GM19468 (cell line): ENCODE measurements at regions not wholly inside any gene's neighbourhood (a gene's known extent, or its start where the extent isn't known, plus 50 kb on each side); places are given as distances from the start of the nearest gene placed in this dataset.

Experiments used
- ATAC-seq: cut with Tn5 transposase; IDR thresholded peaks from one replicate; pipeline ENCODE4 v1.9.1; 2021; ENCODE audit warnings: mild to moderate bottlenecking, moderate library complexity, moderate number of reproducible peaks; ENCODE audit not compliant: unreplicated experiment; ENCODE audit errors: extremely low read depth

DNA sequence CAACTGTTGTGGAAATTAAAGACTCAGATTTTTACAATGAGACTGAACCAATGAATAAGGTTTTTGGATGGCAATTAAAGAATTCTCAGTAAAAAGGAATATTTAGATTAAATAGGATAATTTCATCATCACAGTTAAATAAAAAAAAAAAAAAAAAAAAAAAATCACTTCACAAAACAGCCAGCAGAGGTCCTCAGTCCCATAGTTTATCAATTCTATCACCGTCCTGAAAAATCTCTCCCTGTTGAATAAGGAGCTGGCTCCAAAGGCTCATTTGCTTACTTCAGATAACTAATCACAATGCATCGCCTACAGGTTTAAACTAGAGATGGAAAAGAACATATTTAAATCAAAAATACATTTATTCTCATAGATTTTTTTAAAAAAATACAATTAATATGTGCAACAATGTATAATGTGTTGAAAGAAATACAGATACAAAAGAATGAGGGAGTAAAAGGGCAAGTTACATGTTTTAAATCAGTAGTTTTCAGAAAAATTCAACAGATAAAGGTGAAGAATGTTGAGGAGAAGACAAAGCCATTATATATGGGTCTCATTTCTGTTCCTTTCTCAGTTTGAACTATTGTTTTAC is 175.8 kb upstream of the CHD1 start:
- ATAC-seq = no peak

DNA sequence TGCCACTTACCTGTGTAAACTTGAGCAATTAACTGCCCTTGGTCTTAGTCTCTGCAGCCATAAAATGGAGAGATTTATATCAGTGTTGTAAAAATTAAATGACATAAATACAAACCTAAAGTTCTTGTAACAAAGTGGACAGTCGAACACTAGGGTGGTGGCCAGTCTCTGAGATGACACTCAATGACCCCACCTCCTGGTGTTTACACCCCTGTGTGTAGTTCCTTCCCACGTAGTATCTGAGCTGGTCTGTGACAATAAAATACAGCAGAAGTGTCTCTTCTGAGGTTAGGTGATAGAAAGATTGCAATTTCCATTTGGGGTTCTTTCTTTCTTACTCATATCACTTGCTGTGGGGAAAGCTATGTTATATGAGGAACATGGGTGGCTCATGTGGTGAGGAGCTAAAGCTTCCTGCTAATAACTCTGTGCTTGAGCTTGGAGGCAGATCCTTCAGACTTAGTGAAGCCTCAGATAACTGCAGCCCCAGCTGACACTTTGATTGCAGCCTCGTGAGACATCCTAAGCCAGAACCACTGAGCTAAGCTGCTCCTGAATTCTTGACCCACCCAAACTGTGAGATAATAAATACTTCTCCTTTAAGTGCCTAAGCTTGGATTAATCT is 173.4 kb upstream of the CHD1 start:
- ATAC-seq = no peak

DNA sequence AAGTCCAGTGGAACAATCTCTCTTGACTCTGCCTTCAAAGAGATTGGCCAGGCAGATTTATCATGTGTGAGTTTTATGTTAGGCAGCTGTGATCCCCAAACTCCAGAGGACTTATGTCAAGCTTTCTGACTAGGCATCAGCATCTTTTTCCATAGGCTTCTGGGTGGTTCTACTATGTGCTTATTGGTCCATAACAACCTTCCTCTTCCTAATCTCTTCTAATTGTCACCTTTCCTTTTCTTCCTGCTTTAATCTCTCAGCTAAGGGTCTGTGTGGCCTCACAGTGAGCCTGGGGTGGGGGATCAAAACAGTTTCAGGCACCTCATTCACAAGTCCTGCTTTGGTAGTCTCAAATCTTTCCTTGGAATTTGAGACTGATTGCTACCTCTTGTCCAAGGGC is 170.9 kb upstream of the CHD1 start:
- ATAC-seq = no peak

DNA sequence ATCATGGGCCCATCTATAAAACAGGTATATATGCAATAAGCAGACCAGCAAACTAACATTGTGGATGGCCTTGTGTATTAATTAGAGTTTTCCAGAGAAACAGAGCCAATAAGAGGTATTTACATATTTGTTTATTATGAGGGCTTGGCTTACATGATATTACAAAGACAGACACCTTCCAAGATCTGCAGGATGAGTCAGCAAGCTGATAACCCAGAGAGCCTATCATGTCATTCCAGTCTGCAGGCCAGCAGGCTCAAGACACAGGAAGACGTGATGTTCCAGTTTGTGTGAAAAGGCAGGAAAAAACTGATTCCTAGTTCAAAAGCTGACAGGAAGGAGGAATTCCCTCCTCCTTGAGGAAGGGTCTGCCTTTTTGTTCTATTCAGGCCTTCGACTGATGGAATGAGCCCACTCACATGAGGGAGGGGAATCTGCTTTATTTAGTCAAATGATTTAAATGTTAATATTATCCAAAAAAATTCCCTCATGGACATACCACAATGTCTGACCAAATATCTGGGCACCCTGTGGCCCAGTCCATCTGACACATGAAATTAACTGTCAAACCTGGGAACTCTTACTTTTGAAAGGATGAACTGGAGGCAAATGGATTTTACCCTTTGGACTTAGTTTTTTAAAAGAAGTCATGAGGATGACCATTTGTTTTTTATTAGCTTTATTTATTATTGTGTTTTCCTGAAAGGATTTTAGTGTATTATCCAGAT is 161.2 kb upstream of the CHD1 start:
- ATAC-seq = no peak

DNA sequence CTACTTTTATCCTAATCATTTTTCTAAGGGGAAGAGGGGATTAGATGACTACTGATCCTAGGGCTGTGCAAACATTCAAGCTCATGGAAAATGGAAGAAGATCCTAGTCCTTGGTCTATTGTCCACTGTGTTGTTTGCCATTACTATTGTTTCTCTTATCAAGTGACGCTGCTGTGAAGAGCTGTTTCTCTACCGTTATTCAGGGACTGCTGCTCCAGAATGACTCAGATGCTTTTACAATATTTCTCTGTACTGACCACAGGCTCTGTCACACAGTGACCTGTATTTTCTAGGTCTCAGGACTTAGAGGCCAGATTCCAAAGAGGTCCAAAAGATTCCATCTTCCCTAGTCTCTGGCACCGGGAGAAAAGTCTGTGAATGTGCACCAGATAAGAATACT is 159.5 kb upstream of the CHD1 start:
- ATAC-seq = no peak

DNA sequence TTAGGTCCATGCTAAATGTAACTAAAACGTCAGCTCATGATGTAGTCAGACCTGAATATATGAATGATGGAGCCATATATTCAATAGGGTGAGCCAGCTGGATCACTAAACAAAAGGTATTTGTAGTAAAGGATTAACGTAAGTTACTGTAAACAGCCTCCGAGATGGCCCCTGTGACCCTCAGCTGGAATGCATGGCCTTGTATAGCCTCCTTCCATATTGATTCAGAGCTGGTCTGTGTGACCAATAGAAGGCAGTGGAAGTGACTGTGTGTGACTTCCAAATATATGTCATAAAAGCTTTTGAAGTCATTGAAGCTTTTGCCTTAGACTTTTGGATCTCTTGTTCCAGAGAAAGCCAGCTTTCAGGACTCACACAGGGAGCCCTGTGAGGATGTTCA is 154.4 kb upstream of the CHD1 start:
- ATAC-seq = no peak

DNA sequence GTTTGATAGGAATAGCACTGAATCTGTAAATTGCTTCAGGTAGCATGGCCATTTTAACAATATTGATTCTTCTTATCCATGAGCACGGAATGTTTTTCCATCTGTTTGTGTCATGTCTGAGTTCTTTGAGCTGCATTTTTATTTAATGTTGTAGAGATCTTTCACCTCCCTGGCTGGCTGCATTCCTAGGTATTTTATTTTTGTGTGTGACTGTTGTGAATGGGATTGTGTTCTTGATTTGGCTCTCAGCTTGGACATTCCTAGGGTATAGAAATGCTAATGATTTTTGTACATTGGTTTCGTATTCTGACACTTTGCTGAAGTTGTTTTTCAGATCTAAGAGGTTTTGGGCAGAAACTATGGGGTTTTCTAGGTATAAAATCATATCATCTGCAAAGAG is 152.9 kb upstream of the CHD1 start:
- ATAC-seq = no peak

DNA sequence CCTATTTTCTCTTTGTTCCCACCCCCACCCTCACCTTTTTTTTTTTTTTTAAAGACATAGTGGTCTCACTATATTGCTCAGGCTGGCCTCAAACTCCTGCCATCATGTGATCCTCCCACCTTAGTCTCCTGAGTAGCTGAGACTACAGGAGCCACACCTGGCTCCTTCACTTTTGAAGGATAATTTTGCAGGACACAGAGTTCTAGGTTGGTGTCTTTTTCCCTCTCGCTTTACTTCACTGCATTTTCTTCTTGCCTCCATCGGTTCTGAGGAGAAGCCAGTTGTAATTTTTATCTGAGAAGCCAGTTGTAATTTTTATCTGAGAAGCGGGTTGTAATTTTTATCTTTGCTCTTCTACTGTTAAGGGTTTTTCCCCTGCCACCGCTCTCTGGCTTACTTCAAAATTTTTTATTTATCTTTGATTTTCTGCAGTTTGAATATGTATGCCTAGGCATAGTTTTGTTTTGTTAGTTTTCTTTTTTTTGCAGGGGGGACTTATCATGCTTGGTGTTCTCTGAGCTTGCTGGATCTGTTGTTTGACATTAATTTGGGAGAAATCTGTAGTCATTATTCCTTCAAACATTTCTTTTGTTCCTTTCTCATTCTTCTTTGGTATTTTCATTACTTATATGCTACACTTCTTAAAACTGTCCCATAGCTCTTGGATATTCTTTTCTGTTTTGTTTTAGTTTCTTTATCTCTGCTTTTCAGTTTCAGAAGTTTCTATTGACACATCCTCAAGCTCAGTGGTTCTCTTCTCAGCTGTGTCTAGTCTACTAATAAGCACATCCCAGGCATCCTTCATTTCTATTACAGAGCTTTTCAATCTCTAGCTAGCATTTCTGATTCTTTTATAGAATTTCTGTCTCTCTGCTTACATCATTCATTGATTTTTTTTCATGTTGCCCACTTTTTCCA is 148.2 kb upstream of the CHD1 start:
- ATAC-seq = peak; percentile 85

DNA sequence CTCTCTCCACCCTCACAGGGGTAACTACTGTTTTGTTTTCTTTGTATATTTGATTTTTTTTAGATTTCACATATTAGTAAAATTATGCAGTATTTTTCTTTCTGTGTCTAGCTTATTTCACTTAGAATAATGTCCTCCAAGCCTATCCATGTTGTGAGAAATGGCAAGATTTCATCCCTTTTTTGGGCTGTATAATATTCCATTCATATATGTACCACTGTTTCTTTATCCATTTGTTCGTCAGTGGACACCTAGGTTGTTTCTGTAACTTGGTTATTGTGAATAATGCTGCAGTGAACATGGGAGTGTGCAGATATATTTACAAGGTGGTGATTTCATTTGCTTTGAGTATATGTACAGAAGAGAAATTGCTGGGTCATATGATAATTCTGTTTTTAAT is 144.0 kb upstream of the CHD1 start:
- ATAC-seq = no peak

DNA sequence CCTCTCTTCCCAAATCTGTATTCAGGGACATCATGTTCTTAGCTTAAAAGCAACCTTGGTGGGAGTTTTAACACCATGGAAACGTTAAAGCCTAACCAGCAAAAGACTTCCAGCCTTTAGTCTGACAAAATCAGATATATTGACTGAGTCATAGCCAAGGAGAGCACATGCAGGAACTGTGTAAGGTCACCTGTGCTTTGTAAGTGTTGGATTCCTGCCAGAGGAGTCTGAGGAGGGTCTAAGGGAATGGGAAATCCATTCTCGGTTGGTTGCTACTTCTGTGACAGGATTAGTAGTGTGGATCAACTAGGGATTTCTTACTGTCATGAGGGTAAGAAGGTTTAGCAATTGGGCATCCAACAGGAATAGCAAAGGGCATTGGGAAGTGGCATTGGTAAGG is 142.0 kb upstream of the CHD1 start:
- no peak for ATAC-seq

DNA sequence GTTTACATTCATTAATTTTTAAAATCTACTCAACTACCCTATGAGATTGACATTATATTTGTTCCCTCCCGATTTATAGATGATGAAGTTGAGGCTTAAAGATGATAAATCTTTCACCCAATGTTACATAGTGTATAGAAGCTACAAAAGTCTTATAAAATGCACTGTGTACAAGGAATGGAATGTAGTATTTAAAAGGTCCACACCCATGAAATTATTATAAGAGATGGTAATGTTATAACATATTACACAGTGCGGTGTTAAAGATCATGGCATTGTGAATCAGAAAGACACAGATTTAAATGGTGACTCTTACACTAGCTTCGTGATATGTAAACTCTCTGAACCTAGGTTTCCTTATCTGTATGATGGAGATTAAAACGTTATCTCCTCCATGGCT is 141.6 kb upstream of the CHD1 start:
- no peak for ATAC-seq

DNA sequence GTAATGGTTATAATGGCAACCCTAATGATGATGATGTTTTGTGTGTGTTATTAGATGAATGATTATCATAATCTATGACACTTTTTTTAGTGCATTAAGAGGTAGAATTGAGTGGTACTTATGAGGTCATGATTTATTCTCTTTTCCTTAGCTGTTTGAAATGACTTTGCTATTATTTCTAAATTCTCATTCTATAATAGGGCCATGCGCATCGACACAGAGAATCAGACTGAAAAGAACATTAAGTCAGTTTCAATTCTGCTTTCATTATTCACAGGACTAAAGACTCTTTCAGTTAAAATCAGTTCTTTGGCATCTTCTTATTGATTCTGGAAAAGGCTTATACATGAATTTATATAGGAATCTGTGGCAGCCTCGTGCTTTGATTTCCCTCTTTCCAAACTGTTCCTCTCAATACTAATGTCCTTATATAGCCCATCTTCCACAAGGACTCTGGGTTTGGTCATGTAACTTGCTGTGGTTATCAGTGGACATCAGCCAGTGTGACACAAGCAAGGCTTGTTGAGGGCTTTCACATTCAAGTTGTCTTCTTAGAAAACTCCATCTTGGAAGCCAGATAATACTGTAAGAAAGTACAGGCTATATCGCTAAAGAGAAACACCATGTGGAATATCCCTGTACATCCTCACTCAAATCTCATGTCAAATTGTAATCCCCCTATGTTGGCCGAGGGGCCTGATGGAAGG is 140.3 kb upstream of the CHD1 start:
- peak; percentile 63 for ATAC-seq

DNA sequence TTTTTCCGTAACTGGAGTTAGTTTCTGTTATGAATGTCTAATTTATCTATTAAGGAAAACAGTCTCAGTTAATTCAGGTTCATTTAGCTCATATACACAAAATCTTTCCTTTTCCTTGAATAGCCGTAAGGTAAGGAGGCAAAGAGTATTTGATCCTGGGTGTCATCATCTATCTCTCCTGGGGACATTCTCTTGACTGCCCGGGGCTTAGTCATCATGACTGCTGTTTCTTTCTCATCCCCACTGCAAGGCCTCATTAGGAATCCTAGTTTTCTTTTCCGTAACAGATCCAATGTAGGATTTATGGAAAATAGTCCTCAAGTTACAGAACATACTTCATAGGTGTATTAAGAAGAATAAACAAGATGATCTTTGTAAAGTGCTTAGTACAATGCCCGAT is 134.9 kb upstream of the CHD1 start:
- ATAC-seq = no peak

DNA sequence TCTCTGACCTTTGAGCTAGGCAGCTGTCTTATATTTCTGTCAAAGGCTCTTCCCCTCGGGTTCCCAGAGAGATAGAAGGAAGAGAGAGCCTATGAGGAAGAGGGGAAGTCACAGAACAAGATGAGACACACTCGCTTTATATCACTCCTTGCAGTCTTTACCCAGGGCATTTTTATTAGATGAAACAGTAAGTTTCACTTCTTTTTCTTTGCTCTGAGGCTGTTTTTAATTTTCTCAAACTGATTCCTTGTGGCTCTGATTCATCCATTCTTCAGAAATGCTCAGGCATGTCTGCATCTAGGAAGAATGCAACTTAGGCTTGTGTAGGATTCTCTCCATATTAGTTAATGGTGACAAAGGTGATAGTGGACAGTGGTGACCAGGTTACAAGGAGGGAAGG is 132.9 kb upstream of the CHD1 start:
- no peak for ATAC-seq

DNA sequence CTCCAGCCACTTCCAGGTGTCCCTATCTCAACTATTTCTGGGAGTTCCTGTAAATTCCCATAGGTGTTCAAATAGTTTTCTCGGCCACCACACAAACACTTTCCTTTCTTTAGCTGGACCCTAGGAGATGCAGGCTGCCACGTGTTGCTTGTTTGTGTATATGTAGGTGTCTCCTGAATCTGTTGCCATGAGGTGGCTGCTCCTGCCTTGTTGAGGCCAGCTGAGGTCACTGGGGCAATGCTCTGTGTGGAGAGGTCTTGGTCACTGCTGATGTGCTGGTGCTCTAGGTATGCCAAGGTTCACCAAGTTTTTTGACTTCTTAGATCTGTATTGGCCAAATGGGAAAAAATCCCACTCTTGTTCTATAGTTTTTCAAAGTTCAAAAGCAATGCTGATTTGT is 132.5 kb upstream of the CHD1 start:
- ATAC-seq = no peak

DNA sequence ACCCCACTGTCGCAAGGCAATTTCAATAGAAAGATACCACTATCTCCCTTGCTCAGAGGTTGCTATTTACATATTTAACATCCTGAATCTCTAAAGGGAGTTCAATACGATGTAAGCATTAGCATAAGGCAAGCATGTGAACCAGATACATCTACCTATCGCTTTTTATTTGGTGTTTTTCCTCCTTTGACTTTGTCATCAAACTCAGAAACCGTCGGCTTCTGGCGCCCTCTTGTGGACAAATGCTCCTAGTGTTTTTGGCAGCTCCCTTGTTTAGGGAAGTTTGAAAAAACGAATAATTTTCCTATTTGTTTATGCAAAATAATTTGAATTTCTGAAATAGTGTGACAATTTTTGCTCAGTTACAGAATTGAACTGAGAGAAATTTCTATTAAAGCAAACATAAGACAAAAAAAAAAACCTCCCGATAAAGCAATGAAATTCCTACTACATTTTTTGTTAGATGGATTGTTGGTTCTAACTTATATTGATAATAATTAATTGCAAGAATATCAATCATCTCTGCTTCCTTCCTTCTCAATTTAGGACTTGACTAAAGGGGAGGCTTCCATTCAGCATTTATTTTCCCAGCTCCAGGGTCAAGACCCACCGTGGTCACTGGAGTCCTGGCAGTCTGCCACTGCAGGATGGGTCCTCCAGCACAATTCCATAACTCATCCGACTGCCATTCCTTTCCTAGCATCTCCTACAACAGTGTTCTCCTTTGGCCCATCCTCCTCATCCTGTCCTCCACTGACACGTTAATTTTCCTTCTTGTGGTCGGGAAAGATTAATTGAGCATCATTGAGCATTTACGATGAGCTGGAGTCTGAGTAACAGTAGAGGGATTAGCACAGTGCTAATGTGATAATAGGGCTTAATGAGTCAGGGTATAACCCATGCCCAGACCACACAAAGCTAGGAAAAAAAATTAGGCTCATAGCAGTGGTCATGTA is 131.8 kb upstream of the CHD1 start:
- ATAC-seq = peak; percentile 32

DNA sequence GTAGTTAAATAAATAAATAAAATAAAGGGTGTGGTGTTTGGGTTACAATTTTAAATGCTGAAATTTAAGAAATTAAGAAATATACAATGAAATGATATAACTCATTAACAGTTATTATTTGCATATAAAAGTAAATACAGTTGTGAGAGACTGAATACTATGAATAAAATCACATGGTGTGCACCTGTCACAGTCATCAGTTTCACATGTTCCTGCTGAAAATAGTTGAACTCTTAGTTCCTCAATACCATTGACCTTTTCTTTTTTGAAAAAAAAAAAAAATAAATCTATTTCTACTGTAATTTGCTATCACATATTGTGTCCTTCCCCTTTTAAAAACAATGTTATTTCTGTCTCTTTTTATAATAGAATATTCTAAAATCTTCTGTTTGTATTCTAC is 130.9 kb upstream of the CHD1 start:
- ATAC-seq = peak; percentile 31

DNA sequence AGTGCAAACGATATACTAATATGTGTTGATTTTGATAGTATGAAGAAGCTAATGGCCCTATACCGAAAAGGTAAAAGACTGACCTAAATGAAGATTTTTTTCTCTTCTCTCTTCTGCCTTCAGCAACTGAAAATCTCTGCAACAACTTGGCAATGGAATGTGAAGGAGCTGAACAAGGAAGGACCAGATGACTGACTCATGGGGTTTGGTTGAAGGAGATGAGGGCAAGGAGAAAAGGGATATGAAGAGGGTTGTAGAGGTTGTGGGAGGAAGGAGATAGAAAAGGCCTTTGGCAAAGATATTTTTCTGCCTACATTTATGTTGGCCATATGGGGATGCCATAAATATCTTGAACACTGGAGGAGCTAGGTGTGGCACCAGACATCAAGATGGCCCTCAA is 129.7 kb upstream of the CHD1 start:
- ATAC-seq = no peak

DNA sequence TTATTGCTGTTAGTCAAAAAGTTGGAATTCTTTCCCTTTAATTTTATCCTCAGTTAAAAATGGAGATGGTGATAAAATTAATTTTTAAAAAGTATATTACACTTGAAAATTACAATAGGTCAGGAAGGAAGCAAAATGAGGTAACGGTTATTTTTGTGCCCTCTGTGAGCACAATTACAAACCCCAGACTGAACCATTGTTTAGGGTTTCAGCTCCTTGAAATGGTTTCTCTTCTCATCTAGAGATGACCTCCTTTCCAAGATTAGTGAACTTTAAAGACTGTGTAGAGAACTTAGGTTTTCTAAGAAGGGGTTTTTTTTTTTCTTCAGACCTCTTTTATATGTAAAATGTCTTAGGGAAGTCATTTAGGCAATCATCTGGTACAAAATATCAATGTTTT is 126.2 kb upstream of the CHD1 start:
- no peak for ATAC-seq
